HepG2 (cell line): ENCODE measurements at regions not wholly inside any gene's neighbourhood (a gene's known extent, or its start where the extent isn't known, plus 50 kb on each side); places are given as distances from the start of the nearest gene placed in this dataset.

Source experiments
- ATM ChIP-seq: fragments of 450-650 bp; IDR thresholded peaks from 2 replicates; pipeline ENCODE4 v1.7.1; 2017; ENCODE audit warnings: mild to moderate bottlenecking, borderline replicate concordance
- BHLHE40 ChIP-seq: IDR thresholded peaks from 2 replicates; pipeline ENCODE4 v1.6.1; 2011; ENCODE audit warnings: low read length, improper control_type of control experiment
- FOXA3 ChIP-seq: IDR thresholded peaks from 2 replicates; pipeline ENCODE4 v1.6.1; 2016; ENCODE audit warnings: missing genetic modification reagents, missing compliant biosample characterization
- HOXA9 ChIP-seq: sonication (generic); formaldehyde crosslinking; IDR thresholded peaks from 2 replicates; pipeline ENCODE4 v1.8.1; 2022; ENCODE audit warnings: missing genetic modification reagents, mild to moderate bottlenecking, moderate library complexity, borderline replicate concordance
- IKZF1 ChIP-seq: fragments of 450-650 bp; IDR thresholded peaks from 2 replicates; pipeline ENCODE4 v1.7.1; 2016
- MTF1 ChIP-seq: sonication (generic); formaldehyde crosslinking; IDR thresholded peaks from 2 replicates; pipeline ENCODE4 v1.5.0; 2020; ENCODE audit warnings: missing genetic modification reagents
- NCOA5 ChIP-seq: sonication (generic); formaldehyde crosslinking; IDR thresholded peaks from 2 replicates; pipeline ENCODE4 v1.4.0; 2020; ENCODE audit warnings: missing genetic modification reagents
- NONO ChIP-seq, 2 experiments: fragments of 450-650 bp in 1 of 2; sonication (generic) in 1 of 2; formaldehyde crosslinking in 1 of 2; IDR thresholded peaks in 1 of 2; conservative IDR thresholded peaks in 1 of 2; 2 replicates each; pipeline versions ENCODE4 v1.6.1 to v1.8.0; 2017 to 2022; ENCODE audit warnings: mild to moderate bottlenecking in 1 of 2, missing genetic modification reagents in 1 of 2, moderate library complexity in 1 of 2
- SRY ChIP-seq: sonication (generic); formaldehyde crosslinking; IDR thresholded peaks from 2 replicates; pipeline ENCODE4 v1.8.0; 2022; ENCODE audit warnings: mild to moderate bottlenecking, missing genetic modification reagents
- TCF7 ChIP-seq: sonication (generic); IDR thresholded peaks from 2 replicates; pipeline ENCODE4 v1.6.1; 2016; ENCODE audit warnings: antibody characterized with exemption, low read depth
- ZNF180 ChIP-seq: sonication (generic); formaldehyde crosslinking; IDR thresholded peaks from 2 replicates; pipeline ENCODE4 v1.4.0; 2020; ENCODE audit warnings: low read depth, missing genetic modification reagents, borderline replicate concordance
- ZNF235 ChIP-seq: sonication (generic); formaldehyde crosslinking; IDR thresholded peaks from 2 replicates; pipeline ENCODE4 v1.8.1; 2023; ENCODE audit warnings: mild to moderate bottlenecking, missing genetic modification reagents, borderline replicate concordance
- ZNF792 ChIP-seq: IDR thresholded peaks from 2 replicates; pipeline ENCODE4 v1.6.1; 2016
- ZNF878 ChIP-seq: sonication (generic); formaldehyde crosslinking; IDR thresholded peaks from 2 replicates; pipeline ENCODE4 v1.8.1; 2023; ENCODE audit warnings: mild to moderate bottlenecking, missing genetic modification reagents, moderate library complexity
- TF ChIP-seq, protein P1 (sequence below): sonication (generic); formaldehyde crosslinking; IDR thresholded peaks from 2 replicates; pipeline ENCODE4 v1.4.0; 2020; ENCODE audit warnings: missing genetic modification reagents, borderline replicate concordance
- TF ChIP-seq, protein P2 (sequence below): sonication (generic); formaldehyde crosslinking; IDR thresholded peaks from 2 replicates; pipeline ENCODE4 v1.8.1; 2023; ENCODE audit warnings: missing genetic modification reagents, inconsistent platforms, borderline replicate concordance
- TF ChIP-seq, protein P3 (sequence below): sonication (generic); formaldehyde crosslinking; IDR thresholded peaks from 2 replicates; pipeline ENCODE4 v1.4.0; 2020; ENCODE audit warnings: mild to moderate bottlenecking, low read depth, missing genetic modification reagents
- TF ChIP-seq, protein P4 (sequence below): sonication (generic); formaldehyde crosslinking; IDR thresholded peaks from 2 replicates; pipeline ENCODE4 v1.8.1; 2023; ENCODE audit warnings: mild to moderate bottlenecking, moderate library complexity, missing genetic modification reagents
- TF ChIP-seq, protein P5 (sequence below): sonication (generic); formaldehyde crosslinking; IDR thresholded peaks from 2 replicates; pipeline ENCODE4 v1.4.0; 2020; ENCODE audit warnings: missing genetic modification reagents, borderline replicate concordance

DNA sequence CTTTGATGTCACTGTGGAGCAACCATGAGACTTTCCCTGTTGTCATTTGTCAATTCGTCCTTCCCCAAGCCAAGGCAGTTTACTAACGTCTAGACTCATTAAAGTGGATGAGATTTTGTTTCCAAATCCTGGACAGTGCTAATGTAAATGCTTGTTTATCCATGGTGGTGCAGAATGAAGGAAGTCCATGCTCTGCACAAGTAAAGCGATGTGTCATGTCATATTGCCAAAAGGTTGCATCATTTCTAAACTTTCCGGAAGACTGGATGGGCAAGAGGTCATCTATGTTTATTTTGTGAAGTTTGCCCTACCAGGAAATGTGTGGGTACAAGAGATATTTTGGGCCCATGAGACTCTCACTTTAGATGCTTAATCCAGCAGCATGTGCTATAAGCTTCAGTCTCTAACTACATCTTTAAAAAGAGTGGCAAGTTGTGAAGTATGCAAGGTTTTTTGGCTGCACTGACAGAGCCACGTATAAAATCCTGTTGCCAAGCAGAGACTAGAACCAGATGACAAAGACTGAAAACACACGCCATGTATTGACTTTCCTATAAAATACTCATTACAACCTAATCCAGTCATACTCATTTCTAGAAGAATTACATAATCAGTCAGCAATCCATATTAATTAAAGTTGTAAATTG lies 72.1 kb upstream of the FNDC3B start (continued):
- TF ChIP-seq SRY (CRISPR knock-in tag) (no peak), ZNF878 (CRISPR knock-in tag) (peak; percentile 87; the same call in 1 of the 2 replicates), HOXA9 (CRISPR knock-in tag) (no peak), ZNF235 (no peak), ZNF180 (CRISPR knock-in tag) (no peak), MTF1 (no peak), IKZF1 (no peak), NONO (IDR thresholded peaks at IDR 0.05) (no peak), NONO (CRISPR knock-in tag; conservative IDR thresholded peaks at IDR 0.05) (peak; percentile 85), FOXA3 (CRISPR knock-in tag) (peak; percentile 98), TCF7 (peak; percentile 81), BHLHE40 (peak; percentile 44; the same call in 1 of the 2 replicates), ATM (no peak), ZNF792 (CRISPR knock-in tag) (peak; percentile 77; the same call in 1 of the 2 replicates), NCOA5 (CRISPR knock-in tag) (no peak)
- TF ChIP-seq, protein P1, sequence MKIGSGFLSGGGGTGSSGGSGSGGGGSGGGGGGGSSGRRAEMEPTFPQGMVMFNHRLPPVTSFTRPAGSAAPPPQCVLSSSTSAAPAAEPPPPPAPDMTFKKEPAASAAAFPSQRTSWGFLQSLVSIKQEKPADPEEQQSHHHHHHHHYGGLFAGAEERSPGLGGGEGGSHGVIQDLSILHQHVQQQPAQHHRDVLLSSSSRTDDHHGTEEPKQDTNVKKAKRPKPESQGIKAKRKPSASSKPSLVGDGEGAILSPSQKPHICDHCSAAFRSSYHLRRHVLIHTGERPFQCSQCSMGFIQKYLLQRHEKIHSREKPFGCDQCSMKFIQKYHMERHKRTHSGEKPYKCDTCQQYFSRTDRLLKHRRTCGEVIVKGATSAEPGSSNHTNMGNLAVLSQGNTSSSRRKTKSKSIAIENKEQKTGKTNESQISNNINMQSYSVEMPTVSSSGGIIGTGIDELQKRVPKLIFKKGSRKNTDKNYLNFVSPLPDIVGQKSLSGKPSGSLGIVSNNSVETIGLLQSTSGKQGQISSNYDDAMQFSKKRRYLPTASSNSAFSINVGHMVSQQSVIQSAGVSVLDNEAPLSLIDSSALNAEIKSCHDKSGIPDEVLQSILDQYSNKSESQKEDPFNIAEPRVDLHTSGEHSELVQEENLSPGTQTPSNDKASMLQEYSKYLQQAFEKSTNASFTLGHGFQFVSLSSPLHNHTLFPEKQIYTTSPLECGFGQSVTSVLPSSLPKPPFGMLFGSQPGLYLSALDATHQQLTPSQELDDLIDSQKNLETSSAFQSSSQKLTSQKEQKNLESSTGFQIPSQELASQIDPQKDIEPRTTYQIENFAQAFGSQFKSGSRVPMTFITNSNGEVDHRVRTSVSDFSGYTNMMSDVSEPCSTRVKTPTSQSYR (CRISPR knock-in tag) = no peak
- TF ChIP-seq, protein P2, sequence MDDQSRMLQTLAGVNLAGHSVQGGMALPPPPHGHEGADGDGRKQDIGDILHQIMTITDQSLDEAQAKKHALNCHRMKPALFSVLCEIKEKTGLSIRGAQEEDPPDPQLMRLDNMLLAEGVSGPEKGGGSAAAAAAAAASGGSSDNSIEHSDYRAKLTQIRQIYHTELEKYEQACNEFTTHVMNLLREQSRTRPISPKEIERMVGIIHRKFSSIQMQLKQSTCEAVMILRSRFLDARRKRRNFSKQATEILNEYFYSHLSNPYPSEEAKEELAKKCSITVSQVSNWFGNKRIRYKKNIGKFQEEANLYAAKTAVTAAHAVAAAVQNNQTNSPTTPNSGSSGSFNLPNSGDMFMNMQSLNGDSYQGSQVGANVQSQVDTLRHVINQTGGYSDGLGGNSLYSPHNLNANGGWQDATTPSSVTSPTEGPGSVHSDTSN (CRISPR knock-in tag) = no peak
- TF ChIP-seq, protein P3, sequence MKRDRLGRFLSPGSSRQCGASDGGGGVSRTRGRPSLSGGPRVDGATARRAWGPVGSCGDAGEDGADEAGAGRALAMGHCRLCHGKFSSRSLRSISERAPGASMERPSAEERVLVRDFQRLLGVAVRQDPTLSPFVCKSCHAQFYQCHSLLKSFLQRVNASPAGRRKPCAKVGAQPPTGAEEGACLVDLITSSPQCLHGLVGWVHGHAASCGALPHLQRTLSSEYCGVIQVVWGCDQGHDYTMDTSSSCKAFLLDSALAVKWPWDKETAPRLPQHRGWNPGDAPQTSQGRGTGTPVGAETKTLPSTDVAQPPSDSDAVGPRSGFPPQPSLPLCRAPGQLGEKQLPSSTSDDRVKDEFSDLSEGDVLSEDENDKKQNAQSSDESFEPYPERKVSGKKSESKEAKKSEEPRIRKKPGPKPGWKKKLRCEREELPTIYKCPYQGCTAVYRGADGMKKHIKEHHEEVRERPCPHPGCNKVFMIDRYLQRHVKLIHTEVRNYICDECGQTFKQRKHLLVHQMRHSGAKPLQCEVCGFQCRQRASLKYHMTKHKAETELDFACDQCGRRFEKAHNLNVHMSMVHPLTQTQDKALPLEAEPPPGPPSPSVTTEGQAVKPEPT (CRISPR knock-in tag) = no peak
- TF ChIP-seq, protein P4, sequence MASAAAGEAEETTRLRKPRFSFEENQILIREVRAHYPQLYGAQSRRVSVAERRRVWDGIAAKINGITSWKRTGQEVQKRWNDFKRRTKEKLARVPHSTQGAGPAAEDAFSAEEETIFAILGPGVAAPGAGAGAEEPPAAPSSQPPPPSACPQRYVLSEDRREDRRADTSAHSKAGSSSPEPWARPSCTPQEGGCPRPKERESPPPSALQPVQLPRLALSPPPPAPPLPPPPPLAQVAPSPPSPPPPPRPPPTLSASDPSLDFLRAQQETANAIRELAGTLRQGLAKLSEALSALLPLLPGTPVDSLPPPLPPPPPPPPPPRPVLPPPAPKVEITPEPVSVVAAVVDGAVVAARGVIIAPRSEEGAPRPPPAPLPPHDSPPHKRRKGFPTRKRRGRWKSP = no peak
- TF ChIP-seq, protein P5, sequence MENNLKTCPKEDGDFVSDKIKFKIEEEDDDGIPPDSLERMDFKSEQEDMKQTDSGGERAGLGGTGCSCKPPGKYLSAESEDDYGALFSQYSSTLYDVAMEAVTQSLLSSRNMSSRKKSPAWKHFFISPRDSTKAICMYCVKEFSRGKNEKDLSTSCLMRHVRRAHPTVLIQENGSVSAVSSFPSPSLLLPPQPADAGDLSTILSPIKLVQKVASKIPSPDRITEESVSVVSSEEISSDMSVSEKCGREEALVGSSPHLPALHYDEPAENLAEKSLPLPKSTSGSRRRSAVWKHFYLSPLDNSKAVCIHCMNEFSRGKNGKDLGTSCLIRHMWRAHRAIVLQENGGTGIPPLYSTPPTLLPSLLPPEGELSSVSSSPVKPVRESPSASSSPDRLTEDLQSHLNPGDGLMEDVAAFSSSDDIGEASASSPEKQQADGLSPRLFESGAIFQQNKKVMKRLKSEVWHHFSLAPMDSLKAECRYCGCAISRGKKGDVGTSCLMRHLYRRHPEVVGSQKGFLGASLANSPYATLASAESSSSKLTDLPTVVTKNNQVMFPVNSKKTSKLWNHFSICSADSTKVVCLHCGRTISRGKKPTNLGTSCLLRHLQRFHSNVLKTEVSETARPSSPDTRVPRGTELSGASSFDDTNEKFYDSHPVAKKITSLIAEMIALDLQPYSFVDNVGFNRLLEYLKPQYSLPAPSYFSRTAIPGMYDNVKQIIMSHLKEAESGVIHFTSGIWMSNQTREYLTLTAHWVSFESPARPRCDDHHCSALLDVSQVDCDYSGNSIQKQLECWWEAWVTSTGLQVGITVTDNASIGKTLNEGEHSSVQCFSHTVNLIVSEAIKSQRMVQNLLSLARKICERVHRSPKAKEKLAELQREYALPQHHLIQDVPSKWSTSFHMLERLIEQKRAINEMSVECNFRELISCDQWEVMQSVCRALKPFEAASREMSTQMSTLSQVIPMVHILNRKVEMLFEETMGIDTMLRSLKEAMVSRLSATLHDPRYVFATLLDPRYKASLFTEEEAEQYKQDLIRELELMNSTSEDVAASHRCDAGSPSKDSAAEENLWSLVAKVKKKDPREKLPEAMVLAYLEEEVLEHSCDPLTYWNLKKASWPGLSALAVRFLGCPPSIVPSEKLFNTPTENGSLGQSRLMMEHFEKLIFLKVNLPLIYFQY (CRISPR knock-in tag) = peak; percentile 83; the same call in 1 of the 2 replicates
